GM19035 (cell line): ENCODE measurements at regions not wholly inside any gene's neighbourhood (a gene's known extent, or its start where the extent isn't known, plus 50 kb on each side); places are given as distances from the start of the nearest gene placed in this dataset.
"Not testable (repeated sequence)": the region's sequence is repeated elsewhere in the genome, so short reads cannot be mapped to it uniquely, and the experiment has no call there.

Experiments used
- ATAC-seq: cut with Tn5 transposase; IDR thresholded peaks from one replicate; pipeline ENCODE4 v1.9.1; 2021; ENCODE audit not compliant: unreplicated experiment

- not testable (repeated sequence) for ATAC-seq
Measured at GRCh38 chr21:6553505-6554376, 3967.6 kb upstream of the TPTE start.

GRCh38 chr21:6554377-6554864 is 3967.0 kb upstream of the TPTE start:
- not testable (repeated sequence) for ATAC-seq

GRCh38 chr21:6556516-6556915 is 3964.9 kb upstream of the TPTE start:
- ATAC-seq = not testable (repeated sequence)

GRCh38 chr21:6557415-6557814 is 3964.0 kb upstream of the TPTE start:
- ATAC-seq = not testable (repeated sequence)

GRCh38 chr21:6561168-6561567 is 3960.2 kb upstream of the TPTE start:
- not testable (repeated sequence) for ATAC-seq

- ATAC-seq = not testable (repeated sequence)
Measured at GRCh38 chr21:6561578-6561977, 3959.8 kb upstream of the TPTE start.

DNA sequence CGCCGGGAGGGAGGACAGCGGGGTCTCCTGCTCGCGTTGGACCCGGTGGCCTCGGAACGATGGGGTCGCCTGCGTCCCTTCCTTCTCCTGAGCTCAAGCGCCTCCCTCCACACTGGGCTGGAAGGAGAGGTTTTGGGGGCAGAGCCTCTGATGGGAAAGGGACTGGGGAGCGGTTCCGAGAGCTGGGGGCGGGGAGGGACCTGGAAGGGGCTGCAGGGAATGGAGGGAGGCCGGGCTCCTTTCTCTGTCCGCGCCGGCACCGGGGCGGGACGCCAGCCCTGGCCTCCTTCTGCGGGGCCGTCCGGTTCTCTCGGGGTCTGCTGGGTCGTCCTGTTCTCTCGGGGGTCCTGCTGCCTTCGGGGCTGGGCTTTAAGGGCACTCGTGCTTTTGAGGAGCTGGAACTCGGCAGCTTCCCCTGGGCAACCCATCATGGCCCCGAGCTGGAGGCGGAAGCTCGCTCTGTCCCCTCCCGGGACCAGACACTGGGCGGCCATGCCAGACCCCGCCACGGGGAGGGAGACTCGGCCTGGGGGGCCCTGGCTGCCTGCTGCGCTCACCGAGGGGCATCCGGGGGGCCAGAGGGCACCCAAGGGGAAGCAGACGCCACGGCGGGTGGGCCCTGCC is 3956.7 kb upstream of the TPTE start:
- not testable (repeated sequence) for ATAC-seq

GRCh38 chr21:6565190-6566094 is 3955.9 kb upstream of the TPTE start:
- ATAC-seq = not testable (repeated sequence)

DNA sequence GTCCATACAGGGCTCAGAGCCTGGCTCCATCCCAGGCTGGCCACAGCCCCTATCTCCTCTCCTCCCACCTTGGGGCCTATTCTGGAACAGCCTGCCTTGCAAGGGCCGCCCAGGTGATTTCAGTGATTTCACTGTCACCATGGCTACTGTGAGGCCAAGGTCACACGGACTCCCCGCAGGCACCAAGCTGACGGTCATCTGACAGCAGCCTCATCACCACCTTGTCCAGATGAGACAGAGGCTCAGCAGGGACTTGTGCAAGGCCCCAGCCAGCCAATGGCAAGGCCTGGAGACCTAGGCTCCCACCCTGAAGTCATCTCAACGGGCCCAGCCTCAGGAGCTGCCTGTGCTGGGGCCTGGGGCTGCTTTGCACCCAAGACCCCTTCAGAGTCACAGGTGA is 3953.8 kb upstream of the TPTE start:
- not testable (repeated sequence) for ATAC-seq

DNA sequence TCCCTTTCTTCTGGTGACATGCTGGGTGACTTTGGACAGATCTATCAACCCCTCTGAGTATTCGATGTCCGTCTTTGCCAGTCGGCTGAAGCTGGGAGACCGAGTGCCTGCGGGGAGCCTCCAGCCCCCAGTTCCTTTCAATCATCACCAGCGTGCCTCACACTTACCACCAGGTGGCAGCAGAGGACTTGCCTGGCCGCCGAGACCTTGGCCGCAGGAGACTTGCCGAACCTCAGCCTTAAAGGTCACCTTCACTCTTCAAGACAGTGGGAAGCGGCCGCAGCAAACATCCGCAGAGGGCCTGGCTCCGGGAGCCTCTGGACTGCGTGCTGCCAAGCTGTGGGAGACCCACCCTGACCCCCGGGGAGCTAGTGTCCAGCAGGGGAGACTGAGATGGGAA is 3952.2 kb upstream of the TPTE start:
- peak; percentile 64 for ATAC-seq

DNA sequence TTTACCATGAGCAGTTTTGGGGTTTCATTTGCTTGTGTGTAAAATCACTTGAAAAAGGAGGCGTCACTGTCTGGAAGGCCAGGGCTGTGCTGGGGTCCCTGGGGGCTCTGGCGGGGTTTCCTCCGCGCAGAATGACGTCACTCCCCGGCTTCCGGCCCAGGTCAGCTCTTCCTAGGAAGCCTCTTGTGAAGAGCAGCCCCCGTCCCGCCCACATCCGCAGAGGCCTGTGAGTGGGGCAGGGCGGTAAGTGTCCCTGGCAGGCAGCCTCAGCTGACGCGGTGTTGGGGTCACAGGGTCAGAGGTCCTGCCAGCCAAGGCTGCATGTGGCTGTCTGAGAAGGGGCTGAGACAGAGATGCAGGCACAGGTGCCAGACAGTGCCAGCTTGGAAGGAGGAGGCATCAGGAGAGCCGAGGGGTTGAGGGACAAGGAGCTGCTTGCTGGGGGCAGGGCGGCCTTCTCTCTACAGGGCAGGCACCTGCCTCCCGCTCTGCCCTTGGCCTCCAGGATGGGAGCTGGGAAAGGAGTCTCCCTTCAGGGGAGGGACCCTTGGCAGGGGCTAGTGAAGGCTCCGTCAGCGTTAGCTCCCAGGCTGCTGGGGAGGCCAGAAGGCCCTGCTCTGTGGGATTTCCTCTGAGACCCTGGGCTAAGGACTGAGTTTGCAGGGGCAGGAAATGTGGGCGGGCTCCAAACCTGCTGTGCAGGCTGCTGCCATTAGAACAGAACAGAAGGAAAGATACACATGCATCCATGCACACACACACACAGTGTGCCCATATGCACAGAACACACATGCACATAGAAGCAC is 3951.6 kb upstream of the TPTE start:
- peak; percentile 53 for ATAC-seq

DNA sequence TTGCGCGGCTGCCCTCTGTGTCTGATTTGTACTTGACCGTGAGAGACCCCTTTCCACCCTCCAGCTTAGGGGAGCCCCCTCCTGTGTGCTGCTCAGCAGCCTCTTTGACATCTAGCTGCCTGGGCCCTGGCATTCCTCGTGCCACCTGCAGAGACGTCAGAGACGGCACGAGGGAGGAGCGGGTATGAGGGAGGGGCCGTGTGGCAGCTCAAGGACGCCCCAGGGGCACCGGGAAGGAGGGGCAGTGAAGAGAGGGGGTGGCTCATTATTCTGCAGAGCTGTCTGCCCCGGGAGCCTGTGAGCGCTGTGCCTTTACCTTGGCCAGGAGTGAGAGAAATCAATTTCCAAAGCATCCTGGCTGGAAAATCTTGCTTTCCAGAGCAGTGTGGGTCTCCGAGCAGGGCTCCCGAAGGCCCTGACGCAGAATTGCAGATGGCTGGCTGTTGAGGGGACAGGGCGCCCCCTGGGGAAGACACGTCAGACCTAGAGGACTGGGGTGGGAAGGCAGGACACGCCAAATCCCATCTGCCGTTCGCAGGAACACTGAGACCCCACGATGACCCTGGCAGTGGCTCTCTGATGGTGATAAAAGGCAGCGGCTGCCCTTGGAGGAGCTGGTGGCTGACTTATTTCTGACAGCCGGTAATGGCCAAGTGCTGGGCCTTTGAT is 3950.5 kb upstream of the TPTE start:
- ATAC-seq = not testable (repeated sequence)

DNA sequence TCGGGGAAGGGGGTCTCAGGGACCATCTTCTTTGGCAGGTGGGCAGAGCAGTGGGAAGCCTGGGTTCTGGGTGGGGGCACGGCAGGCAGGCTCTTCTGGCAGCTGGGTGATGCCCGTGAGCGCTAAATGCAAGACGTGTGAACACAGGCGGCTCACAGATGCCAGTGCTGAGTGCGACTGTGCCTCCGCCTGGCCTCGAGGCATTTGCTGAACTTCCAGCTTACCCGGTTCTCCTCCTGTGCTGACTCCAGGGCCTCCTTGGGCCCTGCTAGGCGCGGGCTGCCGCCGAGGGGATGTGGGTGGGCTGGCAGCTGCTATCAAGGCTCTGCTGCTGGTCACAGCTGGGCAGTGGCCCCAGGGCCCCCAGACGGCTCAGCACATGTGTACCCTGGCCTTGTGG is 3947.8 kb upstream of the TPTE start:
- not testable (repeated sequence) for ATAC-seq

DNA sequence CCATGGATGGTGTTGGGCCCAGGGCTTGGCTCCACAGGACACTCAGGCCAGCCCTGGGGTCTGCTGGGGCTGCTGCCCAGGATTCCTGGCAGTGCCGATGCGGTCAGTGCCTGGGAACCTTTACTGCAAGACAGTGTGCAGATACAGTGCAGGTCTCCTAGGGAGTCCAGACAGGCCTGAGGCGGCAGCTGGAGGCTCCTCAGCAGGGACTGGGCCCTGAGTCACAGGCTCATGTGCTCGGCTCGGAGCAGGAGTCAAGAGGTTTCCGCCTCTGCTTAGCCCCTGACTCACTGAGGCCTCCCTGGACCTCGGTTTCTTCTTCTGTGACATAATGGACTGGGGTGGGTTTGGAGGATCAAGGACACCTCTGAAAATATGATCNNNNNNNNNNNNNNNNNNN is 3941.6 kb upstream of the TPTE start:
- ATAC-seq = not testable (repeated sequence)
